ENCODE measurements at regions not wholly inside any gene's neighbourhood (a gene's known extent, or its start where the extent isn't known, plus 50 kb on each side); places are given as distances from the start of the nearest gene placed in this dataset.

- Histone ChIP-seq H3K23ac (ENCODE audit: low read length in 2 of 2) (no peak overlapping the region), H4K8ac (ENCODE audit: low read length) (no peak overlapping the region), H2BK15ac (ENCODE audit: low read depth, poor library complexity, severe bottlenecking) (no peak overlapping the region), H3K4me1 (ENCODE audit: control insufficient read depth, insufficient read depth, low read depth, low read length) (peaks cover 4% of the 10 kb centered on the region), H2AK5ac (ENCODE audit: low read length, severe bottlenecking) (no peak overlapping the region), H3K14ac (ENCODE audit: low read length in 2 of 2) (no peak overlapping the region), H3K4me3 (ENCODE audit: insufficient read depth in 1 of 2, low read depth in 1 of 2, low read length in 2 of 2) (no peak overlapping the region), H2BK120ac (ENCODE audit: low read depth, low read length) (no peak overlapping the region), H3K9ac (ENCODE audit: low read length) (no peak overlapping the region), H3K18ac (ENCODE audit: low read depth in 1 of 2, low read length in 2 of 2) (no peak overlapping the region), H3K27ac (ENCODE audit: low read length, poor library complexity, severe bottlenecking) (no peak overlapping the region), H3K79me1 (replicated peaks; ENCODE audit: low read length, poor library complexity, severe bottlenecking) (no peaks in the 10 kb centered on the region), H3K4ac (ENCODE audit: low read depth in 1 of 2, low read length in 2 of 2) (no peak overlapping the region), H2BK12ac (ENCODE audit: low read length in 2 of 2) (no peak overlapping the region), H3K36me3 (ENCODE audit: control insufficient read depth in 1 of 2, insufficient read depth in 2 of 2, low read depth in 1 of 2, low read length in 2 of 2) (no peaks in the 10 kb centered on the region), H3K27me3 (ENCODE audit: control insufficient read depth in 1 of 2, insufficient read depth in 1 of 2, low read length in 2 of 2) (peaks cover 0 to 14% of the 10 kb centered on the region in 2 experiments), H3K9me3 (ENCODE audit: control insufficient read depth, low read length) (no peaks in the 10 kb centered on the region), H2BK5ac (ENCODE audit: low read depth, low read length, poor library complexity, severe bottlenecking) (no peak overlapping the region), H4K91ac (ENCODE audit: low read length) (no peak overlapping the region), H2AFZ (ENCODE audit: low read depth, low read length) (no peak overlapping the region), H3K4me2 (ENCODE audit: low read length, poor library complexity, severe bottlenecking) (no peak overlapping the region)
- 91% methylated on average over 6 of the region's 8 CpGs for WGBS
- DNase-seq, result no peak
Observed at GRCh38 chr2:109683452-109683851, 69.3 kb downstream of the SOWAHC start.

GRCh38 chr2:109685453-109685852 lies 71.3 kb downstream of the SOWAHC start:
- Histone ChIP-seq H3K9ac (ENCODE audit: low read length) (no peak overlapping the region), H3K27me3 (ENCODE audit: control insufficient read depth in 1 of 2, insufficient read depth in 1 of 2, low read length in 2 of 2) (peaks cover 0 to 4% of the 10 kb centered on the region in 2 experiments), H3K9me3 (ENCODE audit: control insufficient read depth, low read length) (no peaks in the 10 kb centered on the region), H2BK5ac (ENCODE audit: low read depth, low read length, poor library complexity, severe bottlenecking) (no peak overlapping the region), H3K36me3 (ENCODE audit: control insufficient read depth in 1 of 2, insufficient read depth in 2 of 2, low read depth in 1 of 2, low read length in 2 of 2) (no peaks in the 10 kb centered on the region), H3K27ac (ENCODE audit: low read length, poor library complexity, severe bottlenecking) (no peak overlapping the region), H3K4me1 (ENCODE audit: control insufficient read depth, insufficient read depth, low read depth, low read length) (peaks cover 4% of the 10 kb centered on the region), H3K4me2 (ENCODE audit: low read length, poor library complexity, severe bottlenecking) (no peak overlapping the region), H4K91ac (ENCODE audit: low read length) (no peak overlapping the region), H3K4ac (ENCODE audit: low read depth in 1 of 2, low read length in 2 of 2) (no peak overlapping the region), H3K18ac (ENCODE audit: low read depth in 1 of 2, low read length in 2 of 2) (peak overlapping the region in 1 of 2 experiments; percentile 25), H3K23ac (ENCODE audit: low read length in 2 of 2) (peak overlapping the region in 1 of 2 experiments; percentile 6), H2AK5ac (ENCODE audit: low read length, severe bottlenecking) (no peak overlapping the region), H3K14ac (ENCODE audit: low read length in 2 of 2) (peak overlapping the region in 1 of 2 experiments; percentile 5), H2BK15ac (ENCODE audit: low read depth, poor library complexity, severe bottlenecking) (no peak overlapping the region), H4K8ac (ENCODE audit: low read length) (no peak overlapping the region), H2BK12ac (ENCODE audit: low read length in 2 of 2) (no peak overlapping the region), H2AFZ (ENCODE audit: low read depth, low read length) (no peak overlapping the region), H2BK120ac (ENCODE audit: low read depth, low read length) (no peak overlapping the region), H3K79me1 (replicated peaks; ENCODE audit: low read length, poor library complexity, severe bottlenecking) (no peaks in the 10 kb centered on the region), H3K4me3 (ENCODE audit: insufficient read depth in 1 of 2, low read depth in 1 of 2, low read length in 2 of 2) (no peak overlapping the region)
- 58% methylated on average over 4 of the region's 4 CpGs for WGBS
- DNase-seq, result peak; percentile 13

DNA sequence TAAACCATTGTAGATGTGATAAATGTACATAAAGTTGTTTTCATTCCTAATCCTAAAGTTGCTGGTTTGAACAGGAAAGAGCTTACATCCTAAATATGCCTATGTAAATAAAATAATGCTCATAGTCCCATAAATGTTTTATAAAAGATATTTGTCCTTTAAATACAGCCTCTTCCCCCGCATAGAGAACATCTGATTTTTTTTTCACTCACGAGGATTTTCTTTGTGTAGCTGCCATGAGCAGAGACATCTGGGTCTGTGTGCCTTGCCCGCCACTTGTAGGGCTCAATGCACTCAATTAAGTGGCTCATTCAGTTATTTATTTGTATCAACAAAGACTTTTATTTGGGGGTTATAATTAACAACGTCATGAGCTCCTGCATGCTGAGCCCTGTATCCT lies 72.8 kb downstream of the SOWAHC start:
- no peaks in the 10 kb centered on the region for H3K79me1 ChIP-seq (replicated peaks; ENCODE audit: low read length, poor library complexity, severe bottlenecking)
- H2BK5ac ChIP-seq (ENCODE audit: low read depth, low read length, poor library complexity, severe bottlenecking), result no peak overlapping the region
- no peak for DNase-seq

DNA sequence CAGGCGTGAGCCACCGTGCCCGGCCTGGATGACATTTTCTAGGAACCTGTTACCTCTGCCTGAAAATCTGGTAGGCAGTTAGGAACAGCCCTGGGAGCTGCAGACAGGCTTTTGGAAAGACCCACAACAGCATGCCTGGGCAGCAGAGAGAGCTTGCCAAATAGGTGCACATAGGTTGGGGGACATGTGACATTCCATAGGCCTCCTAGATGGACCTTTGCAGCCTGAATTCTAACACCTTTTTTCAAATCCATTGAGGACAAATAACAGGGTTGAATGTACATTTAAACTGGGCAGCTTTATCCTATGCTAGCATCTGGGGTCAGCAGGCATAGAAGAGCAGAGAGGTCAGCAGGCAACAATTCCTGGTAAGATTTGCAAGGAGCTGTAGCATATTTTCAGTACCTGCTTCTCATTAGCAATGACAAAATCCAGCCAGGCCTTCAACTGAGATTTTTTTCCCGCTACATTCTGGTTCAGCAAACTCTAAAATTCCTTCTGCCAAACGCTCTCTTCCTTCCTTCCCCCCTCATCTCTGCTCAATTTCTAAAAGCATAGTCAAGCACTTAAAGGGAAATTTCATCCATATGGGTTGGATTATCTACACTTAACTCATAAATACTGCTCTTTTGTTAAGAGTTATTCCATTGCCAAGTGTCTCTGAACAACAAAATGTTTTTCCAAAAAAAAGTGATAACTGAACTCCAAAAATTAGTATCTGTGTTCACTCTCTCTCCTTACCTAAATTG lies 75.2 kb downstream of the SOWAHC start:
- Histone ChIP-seq H3K18ac (ENCODE audit: low read depth in 1 of 2, low read length in 2 of 2) (no peak overlapping the region), H3K27me3 (ENCODE audit: control insufficient read depth in 1 of 2, insufficient read depth in 1 of 2, low read length in 2 of 2) (peaks cover 0 to 4% of the 10 kb centered on the region in 2 experiments), H3K4ac (ENCODE audit: low read depth in 1 of 2, low read length in 2 of 2) (no peak overlapping the region), H3K23ac (ENCODE audit: low read length in 2 of 2) (no peak overlapping the region), H2BK5ac (ENCODE audit: low read depth, low read length, poor library complexity, severe bottlenecking) (no peak overlapping the region), H4K91ac (ENCODE audit: low read length) (no peak overlapping the region), H2BK120ac (ENCODE audit: low read depth, low read length) (no peak overlapping the region), H3K4me2 (ENCODE audit: low read length, poor library complexity, severe bottlenecking) (no peak overlapping the region), H3K4me3 (ENCODE audit: insufficient read depth in 1 of 2, low read depth in 1 of 2, low read length in 2 of 2) (no peak overlapping the region), H2BK15ac (ENCODE audit: low read depth, poor library complexity, severe bottlenecking) (no peak overlapping the region), H3K4me1 (ENCODE audit: control insufficient read depth, insufficient read depth, low read depth, low read length) (peaks cover 5% of the 10 kb centered on the region), H3K9ac (ENCODE audit: low read length) (no peak overlapping the region), H2BK12ac (ENCODE audit: low read length in 2 of 2) (no peak overlapping the region), H3K14ac (ENCODE audit: low read length in 2 of 2) (no peak overlapping the region), H4K8ac (ENCODE audit: low read length) (no peak overlapping the region), H3K79me1 (replicated peaks; ENCODE audit: low read length, poor library complexity, severe bottlenecking) (no peaks in the 10 kb centered on the region), H2AK5ac (ENCODE audit: low read length, severe bottlenecking) (no peak overlapping the region), H3K27ac (ENCODE audit: low read length, poor library complexity, severe bottlenecking) (no peak overlapping the region), H3K36me3 (ENCODE audit: control insufficient read depth in 1 of 2, insufficient read depth in 2 of 2, low read depth in 1 of 2, low read length in 2 of 2) (no peaks in the 10 kb centered on the region), H3K9me3 (ENCODE audit: control insufficient read depth, low read length) (no peaks in the 10 kb centered on the region), H2AFZ (ENCODE audit: low read depth, low read length) (no peak overlapping the region)
- 75% methylated on average over 5 of the region's 5 CpGs for WGBS
- no peak for DNase-seq

More for the DNA sequence above, 72.8 kb downstream of the SOWAHC start:
- no peak overlapping the region for H2BK120ac ChIP-seq (ENCODE audit: low read depth, low read length)
- H3K4me2 ChIP-seq (ENCODE audit: low read length, poor library complexity, severe bottlenecking), result no peak overlapping the region
- H3K27ac ChIP-seq (ENCODE audit: low read length, poor library complexity, severe bottlenecking), result no peak overlapping the region
- H3K36me3 ChIP-seq (ENCODE audit: control insufficient read depth in 1 of 2, insufficient read depth in 2 of 2, low read depth in 1 of 2, low read length in 2 of 2), result no peaks in the 10 kb centered on the region
- peaks cover 2% of the 10 kb centered on the region for H3K4me1 ChIP-seq (ENCODE audit: control insufficient read depth, insufficient read depth, low read depth, low read length)
- H3K4ac ChIP-seq (ENCODE audit: low read depth in 1 of 2, low read length in 2 of 2), result no peak overlapping the region
- WGBS, result 86% methylated on average over 4 of the region's 4 CpGs
- no peak overlapping the region for H3K9ac ChIP-seq (ENCODE audit: low read length)
- H2AK5ac ChIP-seq (ENCODE audit: low read length, severe bottlenecking), result no peak overlapping the region
- no peak overlapping the region for H3K18ac ChIP-seq (ENCODE audit: low read depth in 1 of 2, low read length in 2 of 2)
- no peak overlapping the region for H3K4me3 ChIP-seq (ENCODE audit: insufficient read depth in 1 of 2, low read depth in 1 of 2, low read length in 2 of 2)
- H2AFZ ChIP-seq (ENCODE audit: low read depth, low read length), result no peak overlapping the region
- H3K9me3 ChIP-seq (ENCODE audit: control insufficient read depth, low read length), result no peaks in the 10 kb centered on the region
- no peak overlapping the region for H4K91ac ChIP-seq (ENCODE audit: low read length)
- H4K8ac ChIP-seq (ENCODE audit: low read length), result no peak overlapping the region
- no peak overlapping the region for H2BK12ac ChIP-seq (ENCODE audit: low read length in 2 of 2)
- no peak overlapping the region for H3K14ac ChIP-seq (ENCODE audit: low read length in 2 of 2)
- H3K23ac ChIP-seq (ENCODE audit: low read length in 2 of 2), result no peak overlapping the region
- H3K27me3 ChIP-seq (ENCODE audit: control insufficient read depth in 1 of 2, insufficient read depth in 1 of 2, low read length in 2 of 2), result peaks cover 0 to 4% of the 10 kb centered on the region in 2 experiments
- no peak overlapping the region for H2BK15ac ChIP-seq (ENCODE audit: low read depth, poor library complexity, severe bottlenecking)
